ENCODE measurements at regions not wholly inside any gene's neighbourhood (a gene's known extent, or its start where the extent isn't known, plus 50 kb on each side); places are given as distances from the start of the nearest gene placed in this dataset.

GRCh38 chr1:38624336-38625039 lies 235.1 kb downstream of the RRAGC start:
- peaks cover 2% of the 10 kb centered on the region for H3K27me3 Mint-ChIP-seq (ENCODE audit: insufficient read depth)
- H3K4me3 Mint-ChIP-seq, result no peak overlapping the region
- H3K9me3 Mint-ChIP-seq, result no peaks in the 10 kb centered on the region
- intact Hi-C loops (cut with micrococcal nuclease), result no loop called here
- no peaks in the 10 kb centered on the region for H3K4me1 Mint-ChIP-seq (ENCODE audit: low read depth)
- no peaks in the 10 kb centered on the region for H3K36me3 Mint-ChIP-seq (ENCODE audit: low read depth)
- no peak for DNase-seq (ENCODE audit: low spot score)
- H3K27ac Mint-ChIP-seq, result no peak overlapping the region

GRCh38 chr1:38623529-38623928 lies 236.0 kb downstream of the RRAGC start:
- Mint-ChIP-seq H3K4me3 (no peak overlapping the region), H3K9me3 (no peaks in the 10 kb centered on the region), H3K4me1 (ENCODE audit: low read depth) (no peaks in the 10 kb centered on the region), H3K36me3 (ENCODE audit: low read depth) (no peaks in the 10 kb centered on the region), H3K27me3 (ENCODE audit: insufficient read depth) (peaks cover 2% of the 10 kb centered on the region), H3K27ac (no peak overlapping the region)
- intact Hi-C loops (cut with micrococcal nuclease), result no loop called here
- no peak for DNase-seq (ENCODE audit: low spot score)

GRCh38 chr1:38622197-38622596 lies 237.4 kb downstream of the RRAGC start:
- Mint-ChIP-seq H3K4me3 (no peak overlapping the region), H3K4me1 (ENCODE audit: low read depth) (no peaks in the 10 kb centered on the region), H3K9me3 (no peaks in the 10 kb centered on the region), H3K27ac (no peak overlapping the region), H3K36me3 (ENCODE audit: low read depth) (no peaks in the 10 kb centered on the region), H3K27me3 (ENCODE audit: insufficient read depth) (no peaks in the 10 kb centered on the region)
- intact Hi-C loops (cut with micrococcal nuclease), result no loop called here
- DNase-seq (ENCODE audit: low spot score), result no peak

GRCh38 chr1:38616846-38617245 lies 242.7 kb downstream of the RRAGC start:
- Mint-ChIP-seq H3K4me3 (no peak overlapping the region), H3K4me1 (ENCODE audit: low read depth) (no peaks in the 10 kb centered on the region), H3K27me3 (ENCODE audit: insufficient read depth) (peaks cover 8% of the 10 kb centered on the region), H3K9me3 (peaks cover 11% of the 10 kb centered on the region), H3K27ac (no peak overlapping the region), H3K36me3 (ENCODE audit: low read depth) (no peaks in the 10 kb centered on the region)
- DNase-seq (ENCODE audit: low spot score), result no peak
- intact Hi-C loops (cut with micrococcal nuclease), result no loop called here

GRCh38 chr1:38615680-38616079 lies 243.9 kb downstream of the RRAGC start:
- H3K4me1 Mint-ChIP-seq (ENCODE audit: low read depth), result no peaks in the 10 kb centered on the region
- H3K4me3 Mint-ChIP-seq, result no peak overlapping the region
- H3K27me3 Mint-ChIP-seq (ENCODE audit: insufficient read depth), result peaks cover 8% of the 10 kb centered on the region
- H3K9me3 Mint-ChIP-seq, result peaks cover 11% of the 10 kb centered on the region
- no peak for DNase-seq (ENCODE audit: low spot score)
- no peaks in the 10 kb centered on the region for H3K36me3 Mint-ChIP-seq (ENCODE audit: low read depth)
- no peak overlapping the region for H3K27ac Mint-ChIP-seq
- intact Hi-C loops (cut with micrococcal nuclease), result no loop called here

GRCh38 chr1:38614861-38615260 lies 244.7 kb downstream of the RRAGC start:
- no peak for DNase-seq (ENCODE audit: low spot score)
- H3K27ac Mint-ChIP-seq, result no peak overlapping the region
- no peak overlapping the region for H3K4me3 Mint-ChIP-seq
- peaks cover 8% of the 10 kb centered on the region for H3K27me3 Mint-ChIP-seq (ENCODE audit: insufficient read depth)
- peaks cover 11% of the 10 kb centered on the region for H3K9me3 Mint-ChIP-seq
- no peaks in the 10 kb centered on the region for H3K36me3 Mint-ChIP-seq (ENCODE audit: low read depth)
- H3K4me1 Mint-ChIP-seq (ENCODE audit: low read depth), result no peaks in the 10 kb centered on the region
- intact Hi-C loops (cut with micrococcal nuclease), result no loop called here

GRCh38 chr1:38613996-38614395 lies 245.6 kb downstream of the RRAGC start:
- no peak for DNase-seq (ENCODE audit: low spot score)
- Mint-ChIP-seq H3K27ac (no peak overlapping the region), H3K9me3 (peaks cover 11% of the 10 kb centered on the region), H3K4me3 (no peak overlapping the region), H3K27me3 (ENCODE audit: insufficient read depth) (peaks cover 12% of the 10 kb centered on the region), H3K4me1 (ENCODE audit: low read depth) (no peaks in the 10 kb centered on the region), H3K36me3 (ENCODE audit: low read depth) (no peaks in the 10 kb centered on the region)
- intact Hi-C loops (cut with micrococcal nuclease), result no loop called here

- Mint-ChIP-seq H3K9me3 (peaks cover 11% of the 10 kb centered on the region), H3K27ac (no peak overlapping the region), H3K4me1 (ENCODE audit: low read depth) (no peaks in the 10 kb centered on the region), H3K27me3 (ENCODE audit: insufficient read depth) (peaks cover 13% of the 10 kb centered on the region), H3K4me3 (no peak overlapping the region), H3K36me3 (ENCODE audit: low read depth) (no peaks in the 10 kb centered on the region)
- DNase-seq (ENCODE audit: low spot score), result no peak
- intact Hi-C loops (cut with micrococcal nuclease), result no loop called here
Measured at GRCh38 chr1:38612951-38613350, 246.6 kb downstream of the RRAGC start.

- H3K4me1 Mint-ChIP-seq (ENCODE audit: low read depth), result no peaks in the 10 kb centered on the region
- intact Hi-C loops (cut with micrococcal nuclease), result no loop called here
Measured at GRCh38 chr1:38611664-38612211, 247.8 kb downstream of the RRAGC start.

GRCh38 chr1:38609166-38610025 lies 250.2 kb downstream of the RRAGC start:
- no peak overlapping the region for H3K4me3 Mint-ChIP-seq
- no peaks in the 10 kb centered on the region for H3K36me3 Mint-ChIP-seq (ENCODE audit: low read depth)
- no peaks in the 10 kb centered on the region for H3K4me1 Mint-ChIP-seq (ENCODE audit: low read depth)
- H3K27ac Mint-ChIP-seq, result no peak overlapping the region
- peaks cover 5% of the 10 kb centered on the region for H3K27me3 Mint-ChIP-seq (ENCODE audit: insufficient read depth)
- no peaks in the 10 kb centered on the region for H3K9me3 Mint-ChIP-seq
- DNase-seq (ENCODE audit: low spot score), result no peak
- intact Hi-C loops (cut with micrococcal nuclease), result no loop called here

More at GRCh38 chr1:38611664-38612211, 247.8 kb downstream of the RRAGC start:
- Mint-ChIP-seq H3K27ac (no peak overlapping the region), H3K36me3 (ENCODE audit: low read depth) (no peaks in the 10 kb centered on the region), H3K27me3 (ENCODE audit: insufficient read depth) (peaks cover 13% of the 10 kb centered on the region), H3K4me3 (no peak overlapping the region), H3K9me3 (peaks cover 11% of the 10 kb centered on the region)
- DNase-seq (ENCODE audit: low spot score), result no peak

- Mint-ChIP-seq H3K4me3 (no peak overlapping the region), H3K27ac (no peak overlapping the region), H3K9me3 (no peaks in the 10 kb centered on the region), H3K27me3 (ENCODE audit: insufficient read depth) (peaks cover 5% of the 10 kb centered on the region), H3K36me3 (ENCODE audit: low read depth) (no peaks in the 10 kb centered on the region), H3K4me1 (ENCODE audit: low read depth) (no peaks in the 10 kb centered on the region)
- intact Hi-C loops (cut with micrococcal nuclease), result no loop called here
- no peak for DNase-seq (ENCODE audit: low spot score)
Measured at GRCh38 chr1:38608202-38608864, 251.2 kb downstream of the RRAGC start.

GRCh38 chr1:38607526-38607925 lies 252.0 kb downstream of the RRAGC start:
- intact Hi-C loops (cut with micrococcal nuclease), result no loop called here
- no peak overlapping the region for H3K27ac Mint-ChIP-seq
- no peak overlapping the region for H3K4me3 Mint-ChIP-seq
- peaks cover 5% of the 10 kb centered on the region for H3K27me3 Mint-ChIP-seq (ENCODE audit: insufficient read depth)
- H3K4me1 Mint-ChIP-seq (ENCODE audit: low read depth), result no peaks in the 10 kb centered on the region
- no peak for DNase-seq (ENCODE audit: low spot score)
- H3K9me3 Mint-ChIP-seq, result no peaks in the 10 kb centered on the region
- H3K36me3 Mint-ChIP-seq (ENCODE audit: low read depth), result no peaks in the 10 kb centered on the region

GRCh38 chr1:38605063-38605462 lies 254.5 kb downstream of the RRAGC start:
- intact Hi-C loops (cut with micrococcal nuclease), result no loop called here
- H3K9me3 Mint-ChIP-seq, result no peaks in the 10 kb centered on the region
- H3K27me3 Mint-ChIP-seq (ENCODE audit: insufficient read depth), result peaks cover 9% of the 10 kb centered on the region
- DNase-seq (ENCODE audit: low spot score), result no peak
- H3K36me3 Mint-ChIP-seq (ENCODE audit: low read depth), result no peaks in the 10 kb centered on the region
- H3K4me1 Mint-ChIP-seq (ENCODE audit: low read depth), result no peaks in the 10 kb centered on the region
- no peak overlapping the region for H3K27ac Mint-ChIP-seq
- H3K4me3 Mint-ChIP-seq, result no peak overlapping the region
